Gastroesophageal sphincter (tissue), 4 donors: ENCODE measurements at regions not wholly inside any gene's neighbourhood (a gene's known extent, or its start where the extent isn't known, plus 50 kb on each side); places are given as distances from the start of the nearest gene placed in this dataset.

ENCODE experiments used
- ATAC-seq: fragments of 150-250 bp; one replicate; pipeline ENCODE4 v1.9.1; 2016; ENCODE audit warnings: mild to moderate bottlenecking, moderate library complexity
- H3K27ac ChIP-seq, 4 donors: fragments of 200-600 bp; sonication (generic) in 3 of 4; 1 replicate in 3 of 4; 2 replicates in 1 of 4; pipeline ENCODE4 v1.5.1; 2016 to 2019
- H3K27me3 ChIP-seq: fragments of 200-600 bp; sonication (generic); one replicate; pipeline ENCODE4 v1.5.1; 2019
- H3K36me3 ChIP-seq, 2 donors: fragments of 200-600 bp; sonication (generic); one replicate each; pipeline ENCODE4 v1.5.1; 2019; ENCODE audit warnings: control low read depth in 1 of 2
- H3K4me1 ChIP-seq, 3 donors: fragments of 200-600 bp; sonication (generic); 1 replicate in 2 of 3; 2 replicates in 1 of 3; pipeline ENCODE4 v1.5.1; 2016 to 2019; ENCODE audit warnings: control low read depth in 2 of 3
- H3K4me3 ChIP-seq, 2 donors: fragments of 200-600 bp; sonication (generic); one replicate each; pipeline ENCODE4 v1.5.1; 2019; ENCODE audit warnings: mild to moderate bottlenecking in 1 of 2, moderate library complexity in 1 of 2
- H3K9me3 ChIP-seq, 3 donors: fragments of 200-600 bp; sonication (generic); one replicate each; pipeline ENCODE4 v1.5.1; 2017 to 2019; ENCODE audit warnings: control low read depth in 2 of 3
- EP300 ChIP-seq: sonication (generic); formaldehyde crosslinking; IDR thresholded peaks from one replicate; pipeline ENCODE4 v1.6.1; 2017; ENCODE audit warnings: antibody characterized with exemption, mild to moderate bottlenecking
- POLR2A ChIP-seq, 2 donors: fragments of 450-650 bp; IDR thresholded peaks; one replicate each; pipeline ENCODE4 v1.6.1; 2017; ENCODE audit warnings: antibody characterized with exemption in 2 of 2, mild to moderate bottlenecking in 2 of 2, moderate library complexity in 1 of 2
- POLR2AphosphoS5 ChIP-seq: sonication (generic); formaldehyde crosslinking; IDR thresholded peaks from one replicate; pipeline ENCODE4 v1.6.1; 2017; ENCODE audit warnings: antibody characterized with exemption
- WGBS, 2 donors: methylation state at CpG; one replicate each; pipeline ENCODE4 v1.1.5; 2018; ENCODE audit warnings: low coverage in 1 of 2; 5-methylcytosine and 5-hydroxymethylcytosine counted together
- TF ChIP-seq, protein P1 (sequence below), 4 experiments: fragments of 200-600 bp in 2 of 4; fragments of 450-650 bp in 2 of 4; sonication (generic) in 1 of 4; IDR thresholded peaks; one replicate each; pipeline ENCODE4 v1.5.1; 2017 to 2019; ENCODE audit warnings: antibody characterized with exemption in 4 of 4, mild to moderate bottlenecking in 2 of 4, moderate library complexity in 2 of 4

DNA sequence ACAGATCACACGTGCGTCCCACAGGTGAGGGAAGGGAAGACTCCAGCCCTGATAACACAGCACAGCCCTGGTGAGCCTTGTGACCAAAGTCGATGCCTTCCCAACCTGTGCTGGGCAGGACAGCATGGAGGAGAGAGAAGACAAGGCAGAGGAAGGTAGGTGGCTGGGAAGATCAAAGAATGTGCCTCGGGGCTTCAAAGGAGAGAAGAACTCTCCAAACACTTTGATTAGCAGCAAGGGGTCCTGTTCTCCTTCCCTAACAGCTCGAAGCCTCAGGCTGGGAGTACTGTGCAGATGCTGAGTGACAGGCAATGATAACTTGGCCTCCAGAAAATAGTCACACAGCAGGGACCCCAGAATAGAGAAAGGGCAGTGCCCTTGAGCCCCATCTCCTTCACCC is 288.5 kb downstream of the TCERG1L start:
- Histone ChIP-seq H3K27ac (no peak overlapping the region), H3K36me3 (no peaks in the 10 kb centered on the region), H3K27me3 (peaks cover 38% of the 10 kb centered on the region), H3K4me3 (no peak overlapping the region), H3K9me3 (no peaks in the 10 kb centered on the region), H3K4me1 (no peaks in the 10 kb centered on the region)
- WGBS, 2 donors: 53% methylated on average over 5 of the region's 5 CpGs; no CpG with 5 or more reads in 1 of the 2 donors
- ATAC-seq: no peak
- TF ChIP-seq, protein P1, sequence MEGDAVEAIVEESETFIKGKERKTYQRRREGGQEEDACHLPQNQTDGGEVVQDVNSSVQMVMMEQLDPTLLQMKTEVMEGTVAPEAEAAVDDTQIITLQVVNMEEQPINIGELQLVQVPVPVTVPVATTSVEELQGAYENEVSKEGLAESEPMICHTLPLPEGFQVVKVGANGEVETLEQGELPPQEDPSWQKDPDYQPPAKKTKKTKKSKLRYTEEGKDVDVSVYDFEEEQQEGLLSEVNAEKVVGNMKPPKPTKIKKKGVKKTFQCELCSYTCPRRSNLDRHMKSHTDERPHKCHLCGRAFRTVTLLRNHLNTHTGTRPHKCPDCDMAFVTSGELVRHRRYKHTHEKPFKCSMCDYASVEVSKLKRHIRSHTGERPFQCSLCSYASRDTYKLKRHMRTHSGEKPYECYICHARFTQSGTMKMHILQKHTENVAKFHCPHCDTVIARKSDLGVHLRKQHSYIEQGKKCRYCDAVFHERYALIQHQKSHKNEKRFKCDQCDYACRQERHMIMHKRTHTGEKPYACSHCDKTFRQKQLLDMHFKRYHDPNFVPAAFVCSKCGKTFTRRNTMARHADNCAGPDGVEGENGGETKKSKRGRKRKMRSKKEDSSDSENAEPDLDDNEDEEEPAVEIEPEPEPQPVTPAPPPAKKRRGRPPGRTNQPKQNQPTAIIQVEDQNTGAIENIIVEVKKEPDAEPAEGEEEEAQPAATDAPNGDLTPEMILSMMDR (IDR thresholded peaks at IDR 0.05): no peak
- TF ChIP-seq POLR2AphosphoS5: no peak
- no peak for TF ChIP-seq POLR2A (IDR thresholded peaks at IDR 0.05)
- no peak for TF ChIP-seq EP300

DNA sequence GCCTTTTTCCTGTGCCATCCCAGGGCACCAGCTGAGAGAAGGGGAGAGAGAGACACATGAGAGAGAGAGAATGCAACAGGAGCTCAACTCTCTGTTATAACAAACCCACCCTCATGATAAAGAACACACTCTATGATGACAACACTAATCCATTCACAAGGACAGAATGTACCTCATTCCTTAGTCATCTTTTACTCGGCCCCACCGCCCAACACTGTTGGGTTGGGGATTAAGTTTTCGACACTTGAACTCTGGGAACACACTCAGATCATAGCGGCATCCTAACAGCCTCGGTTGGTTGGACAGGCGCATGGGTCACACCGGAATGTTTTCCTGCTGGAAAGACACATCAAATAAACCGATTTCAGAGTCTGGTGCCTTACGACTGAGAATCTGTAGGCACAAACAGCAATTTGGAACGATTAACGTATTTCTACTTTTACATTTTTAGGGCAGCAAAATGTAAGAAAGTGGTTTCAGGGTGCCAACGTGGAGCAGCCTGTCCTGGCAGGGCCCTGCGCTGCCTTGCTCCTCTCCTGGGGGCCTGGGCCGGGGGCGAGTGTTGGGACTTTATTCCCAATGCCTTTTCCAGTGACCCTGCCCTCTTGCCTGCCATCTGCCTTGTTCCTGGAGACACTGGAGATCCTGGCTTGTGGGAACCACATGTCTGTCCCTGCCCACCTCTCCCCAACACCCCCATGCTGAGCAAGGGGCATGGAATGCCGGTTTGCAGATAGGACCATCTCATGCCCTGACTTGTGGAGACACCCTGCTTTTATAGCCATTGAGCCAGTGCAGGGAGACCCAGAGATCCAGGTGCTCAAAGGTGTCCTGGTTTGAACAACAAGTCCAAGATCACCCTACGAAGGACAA is 287.0 kb downstream of the TCERG1L start:
- H3K4me1 ChIP-seq: no peaks in the 10 kb centered on the region
- H3K4me3 ChIP-seq: no peak overlapping the region
- H3K36me3 ChIP-seq: no peaks in the 10 kb centered on the region
- H3K9me3 ChIP-seq: no peaks in the 10 kb centered on the region
- no peak overlapping the region for H3K27ac ChIP-seq
- peaks cover 38% of the 10 kb centered on the region for H3K27me3 ChIP-seq
- ATAC-seq: no peak
- WGBS, 2 donors: 72 to 81% methylated on average over 10 to 13 of the region's 17 CpGs
- no peak for TF ChIP-seq POLR2A (IDR thresholded peaks at IDR 0.05)
- TF ChIP-seq, protein P1 (IDR thresholded peaks at IDR 0.05): no peak
- no peak for TF ChIP-seq POLR2AphosphoS5
- no peak for TF ChIP-seq EP300

DNA sequence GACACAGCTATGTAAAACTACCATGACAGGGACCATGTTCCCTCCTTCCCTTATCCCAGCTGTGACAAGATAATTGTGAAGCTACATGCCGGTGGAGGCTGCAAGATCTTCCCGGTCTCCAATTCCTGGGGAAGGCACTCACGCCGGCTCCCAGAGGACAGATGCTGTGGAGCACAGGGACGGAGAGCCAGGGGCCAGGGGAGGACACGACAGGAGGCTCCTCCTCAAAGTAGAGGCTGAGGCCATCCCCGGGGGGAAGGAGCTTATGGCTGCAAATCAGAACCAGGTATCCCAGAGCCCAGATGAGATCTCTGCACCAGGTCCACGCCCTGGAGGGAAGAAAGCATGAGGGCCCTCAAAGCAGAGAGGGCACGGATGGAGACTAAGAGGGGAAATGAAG is 286.2 kb downstream of the TCERG1L start:
- TF ChIP-seq, protein P1 (IDR thresholded peaks at IDR 0.05): no peak
- no peak overlapping the region for H3K4me3 ChIP-seq
- H3K27me3 ChIP-seq: peaks cover 38% of the 10 kb centered on the region
- H3K27ac ChIP-seq: no peak overlapping the region
- no peaks in the 10 kb centered on the region for H3K9me3 ChIP-seq
- no peaks in the 10 kb centered on the region for H3K4me1 ChIP-seq
- no peak for ATAC-seq
- no peaks in the 10 kb centered on the region for H3K36me3 ChIP-seq
- WGBS, 2 donors: no CpG with 5 or more reads among the region's 9 CpGs

DNA sequence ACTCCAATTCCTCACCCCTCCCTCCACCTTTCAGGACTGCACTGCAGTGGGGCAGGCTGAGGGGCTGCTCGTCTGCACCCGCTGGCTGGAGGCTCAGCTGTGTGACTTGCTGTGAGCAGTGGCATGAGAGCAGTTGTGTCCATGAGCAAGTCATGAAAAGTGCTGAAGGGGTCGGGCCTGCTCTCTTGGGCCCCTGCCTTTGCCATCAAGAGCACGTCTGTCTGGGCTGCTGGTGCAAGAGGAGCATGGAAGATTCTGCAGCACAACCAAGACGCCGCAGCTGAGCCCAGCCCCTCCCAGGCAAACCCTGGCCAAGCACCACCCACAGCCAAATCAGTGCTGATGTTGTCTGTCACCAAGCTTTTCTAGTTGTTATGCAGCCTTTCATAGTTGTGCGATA is 284.3 kb downstream of the TCERG1L start:
- TF ChIP-seq, protein P1 (IDR thresholded peaks at IDR 0.05): no peak
- no peak for TF ChIP-seq POLR2A (IDR thresholded peaks at IDR 0.05)
- no peak for TF ChIP-seq POLR2AphosphoS5
- no peak for TF ChIP-seq EP300
- Histone ChIP-seq H3K4me3 (no peak overlapping the region), H3K36me3 (no peaks in the 10 kb centered on the region), H3K9me3 (no peaks in the 10 kb centered on the region), H3K4me1 (no peaks in the 10 kb centered on the region), H3K27ac (no peak overlapping the region), H3K27me3 (peaks cover 32% of the 10 kb centered on the region)
- 60 to 82% methylated on average over 2 to 3 of the region's 7 CpGs for WGBS, 2 donors
- ATAC-seq: peak; percentile 25

DNA sequence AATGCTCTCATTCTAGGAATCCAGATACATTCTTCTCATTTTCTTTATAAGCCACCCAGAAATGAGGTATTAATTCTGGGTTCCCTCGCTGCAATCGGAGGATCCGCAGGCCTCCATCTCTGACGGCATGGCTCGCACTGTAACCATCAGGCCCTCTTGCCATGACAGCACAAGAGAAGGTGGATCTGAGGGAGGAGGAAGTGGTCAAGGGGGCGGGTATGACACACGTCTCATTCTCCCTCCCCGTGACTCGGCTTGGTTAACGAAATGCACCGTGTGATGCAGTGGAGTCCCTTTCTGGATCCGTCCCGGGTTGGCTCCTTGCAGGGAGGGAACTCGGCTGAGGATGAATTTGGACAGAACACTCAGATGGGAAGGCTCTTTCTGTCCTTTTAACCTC is 280.2 kb downstream of the TCERG1L start:
- TF ChIP-seq, protein P1 (IDR thresholded peaks at IDR 0.05): no peak
- TF ChIP-seq EP300 (no peak), POLR2AphosphoS5 (no peak), POLR2A (IDR thresholded peaks at IDR 0.05) (no peak)
- ATAC-seq: no peak
- H3K4me1 ChIP-seq: no peaks in the 10 kb centered on the region
- H3K27me3 ChIP-seq: peaks cover 35% of the 10 kb centered on the region
- no peaks in the 10 kb centered on the region for H3K36me3 ChIP-seq
- H3K9me3 ChIP-seq: no peaks in the 10 kb centered on the region
- no peak overlapping the region for H3K27ac ChIP-seq
- WGBS, 2 donors: 73% methylated on average over 14 of the region's 14 CpGs; no CpG with 5 or more reads in 1 of the 2 donors
- H3K4me3 ChIP-seq: no peak overlapping the region
